ENCODE measurements at regions not wholly inside any gene's neighbourhood (a gene's known extent, or its start where the extent isn't known, plus 50 kb on each side); places are given as distances from the start of the nearest gene placed in this dataset.

GRCh38 chr13:104450006-104450405 is 1383.8 kb upstream of the SLC10A2 start:
- in situ Hi-C loops (cut with MboI; ENCODE audit: low sequenced_read_pairs), result no loop called here
- DNase-seq (no peak), ATAC-seq (ENCODE audit: low read depth) (no peak)
- Histone ChIP-seq H3K4ac (ENCODE audit: low read depth, low read length) (no peak overlapping the region), H2AK9ac (replicated peaks; ENCODE audit: low read depth, low read length, poor library complexity) (no peak overlapping the region), H3K79me1 (ENCODE audit: low read depth in 1 of 2, low read length in 2 of 2) (no peaks in the 10 kb centered on the region), H3K4me2 (ENCODE audit: low read depth, low read length) (no peak overlapping the region), H2AK5ac (ENCODE audit: low read depth, low read length) (no peak overlapping the region), H3K9me3 (ENCODE audit: control insufficient read depth, insufficient read depth, low read length) (no peaks in the 10 kb centered on the region; the same call in 1 of the 2 replicates), H3K9me1 (ENCODE audit: insufficient read depth, low read length) (no peaks in the 10 kb centered on the region), H3K4me3 (ENCODE audit: insufficient read depth, low read depth, low read length) (no peak overlapping the region), H4K91ac (ENCODE audit: insufficient read depth, low read depth, low read length) (no peak overlapping the region), H3K18ac (ENCODE audit: low read depth, low read length) (no peak overlapping the region), H3K36me3 (ENCODE audit: control insufficient read depth, insufficient read depth, low read length) (no peaks in the 10 kb centered on the region), H3K4me1 (ENCODE audit: control insufficient read depth, insufficient read depth, low read length) (no peaks in the 10 kb centered on the region), H2BK20ac (ENCODE audit: low read depth, low read length) (no peak overlapping the region), H3K9ac (ENCODE audit: low read depth, low read length) (no peak overlapping the region), H3K27ac (ENCODE audit: insufficient read depth, low read length) (no peak overlapping the region), H2BK15ac (ENCODE audit: low read depth, low read length) (no peak overlapping the region), H3K14ac (replicated peaks; ENCODE audit: low read depth, low read length) (no peak overlapping the region), H3K56ac (ENCODE audit: extremely low read depth, insufficient read depth, low read length) (no peak overlapping the region), H3K23ac (ENCODE audit: low read depth, low read length) (no peak overlapping the region), H2BK120ac (ENCODE audit: low read depth, low read length) (no peak overlapping the region), H2AFZ (replicated peaks; ENCODE audit: low read length, poor library complexity) (no peak overlapping the region), H4K5ac (ENCODE audit: low read depth, low read length) (no peak overlapping the region), H4K8ac (ENCODE audit: low read depth in 2 of 2, low read length in 2 of 2) (no peak overlapping the region), H4K20me1 (ENCODE audit: insufficient read depth, low read length) (no peaks in the 10 kb centered on the region), H2BK5ac (ENCODE audit: low read depth, low read length, poor library complexity, severe bottlenecking) (no peak overlapping the region), H3K27me3 (ENCODE audit: control insufficient read depth, insufficient read depth, low read length) (no peaks in the 10 kb centered on the region)
- no TSS peak for BruUV-seq (replicated peaks)
- CTCF ChIA-PET, result no interaction called here
- POLR2A ChIA-PET (ENCODE audit: unreplicated experiment), result no interaction called here
- TF ChIP-seq SMC3 (IDR thresholded peaks at IDR 0.05; ENCODE audit: low read depth, low read length) (no peak), RCOR1 (IDR thresholded peaks at IDR 0.05; ENCODE audit: insufficient replicate concordance, low read length) (no peak), CHD1 (IDR thresholded peaks at IDR 0.05; ENCODE audit: low read depth, low read length) (no peak), BHLHE40 (IDR thresholded peaks at IDR 0.05; ENCODE audit: low read depth, low read length) (no peak), POLR2A (IDR thresholded peaks at IDR 0.05; ENCODE audit: low read depth, low read length) (no peak), CTCF (conservative IDR thresholded peaks at IDR 0.05; ENCODE audit: low read depth, low read length) (no peak)
- WGBS, 2 experiments (ENCODE audit: extremely low coverage in 2 of 2, insufficient read length in 1 of 2), result no CpG with 5 or more reads among the region's 2 CpGs
- dilution Hi-C loops (cut with HindIII; ENCODE audit: low sequenced_read_pairs, unreplicated experiment), result no loop called here
- intact Hi-C loops (cut with micrococcal nuclease), result no loop called here

Measured in IMR-90 (cell line).